Activated T-helper 2 cell treated with anti-CD3 and anti-CD28 coated beads, Interferon-gamma antibody, Interleukin-2, Interleukin-4, amounts not matched to agents 10 μg/mL and 5 μg/mL and 100 μg/mL, durations not matched to agents 14 hours and 24 hours and 36 hours (primary cell): ENCODE measurements at regions not wholly inside any gene's neighbourhood (a gene's known extent, or its start where the extent isn't known, plus 50 kb on each side); places are given as distances from the start of the nearest gene placed in this dataset.
"Not testable (repeated sequence)": the region's sequence is repeated elsewhere in the genome, so short reads cannot be mapped to it uniquely, and the experiment has no call there.

Source experiments
- DNase-seq: peaks from one replicate; pipeline ENCODE4 v3.0.0; 2021; ENCODE audit warnings: low spot score
- H3K27ac Mint-ChIP-seq: one replicate; pipeline ENCODE4 v1.8.0; 2021; ENCODE audit warnings: mixed read lengths
- H3K27me3 Mint-ChIP-seq: one replicate; pipeline ENCODE4 v1.8.0; 2021; ENCODE audit warnings: low read depth, mixed read lengths
- H3K36me3 Mint-ChIP-seq: one replicate; pipeline ENCODE4 v1.8.0; 2021; ENCODE audit warnings: low read depth, mixed read lengths
- H3K4me1 Mint-ChIP-seq: one replicate; pipeline ENCODE4 v1.8.0; 2021; ENCODE audit warnings: low read depth, mixed read lengths
- H3K4me3 Mint-ChIP-seq: one replicate; pipeline ENCODE4 v1.8.0; 2021; ENCODE audit warnings: low read depth, mild to moderate bottlenecking, moderate library complexity, mixed read lengths
- H3K9me3 Mint-ChIP-seq: one replicate; pipeline ENCODE4 v1.8.0; 2021; ENCODE audit warnings: mixed read lengths
- intact Hi-C: fragments of 100-400 bp; cut with micrococcal nuclease; formaldehyde crosslinking; loops from one replicate; pipeline ENCODE4 v1.15.1; 2023

GRCh38 chr21:19468991-19469715, 1065.6 kb upstream of the TMPRSS15 start:
- intact Hi-C loops, result no loop called here
- H3K9me3 Mint-ChIP-seq, result peaks cover 53% of the 10 kb centered on the region
- DNase-seq, result no peak
- no peak overlapping the region for H3K4me3 Mint-ChIP-seq
- no peaks in the 10 kb centered on the region for H3K27me3 Mint-ChIP-seq
- H3K4me1 Mint-ChIP-seq, result no peaks in the 10 kb centered on the region
- H3K36me3 Mint-ChIP-seq, result no peaks in the 10 kb centered on the region
- H3K27ac Mint-ChIP-seq, result no peak overlapping the region

DNA sequence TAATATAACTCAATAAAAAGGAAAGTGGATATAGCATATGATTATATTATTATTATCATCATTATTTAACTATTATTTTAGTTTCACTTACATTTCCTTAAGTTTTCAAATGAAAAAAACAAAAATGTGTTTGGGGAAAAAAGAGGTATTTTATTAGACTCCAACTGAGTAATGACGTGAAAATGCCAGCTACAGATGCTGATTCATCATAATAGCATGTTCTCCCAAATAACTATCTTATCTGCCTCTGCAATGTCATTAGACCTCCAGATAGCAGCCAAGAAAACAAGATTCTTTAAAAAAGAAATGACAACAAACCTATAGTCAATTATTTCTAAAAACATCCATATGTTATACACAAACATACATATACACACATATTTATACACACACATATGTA, 1071.9 kb upstream of the TMPRSS15 start:
- H3K9me3 Mint-ChIP-seq, result peaks cover 61% of the 10 kb centered on the region
- H3K36me3 Mint-ChIP-seq, result no peaks in the 10 kb centered on the region
- H3K4me1 Mint-ChIP-seq, result no peaks in the 10 kb centered on the region
- intact Hi-C loops, result no loop called here
- H3K4me3 Mint-ChIP-seq, result no peak overlapping the region
- H3K27me3 Mint-ChIP-seq, result no peaks in the 10 kb centered on the region
- H3K27ac Mint-ChIP-seq, result no peak overlapping the region
- no peak for DNase-seq

DNA sequence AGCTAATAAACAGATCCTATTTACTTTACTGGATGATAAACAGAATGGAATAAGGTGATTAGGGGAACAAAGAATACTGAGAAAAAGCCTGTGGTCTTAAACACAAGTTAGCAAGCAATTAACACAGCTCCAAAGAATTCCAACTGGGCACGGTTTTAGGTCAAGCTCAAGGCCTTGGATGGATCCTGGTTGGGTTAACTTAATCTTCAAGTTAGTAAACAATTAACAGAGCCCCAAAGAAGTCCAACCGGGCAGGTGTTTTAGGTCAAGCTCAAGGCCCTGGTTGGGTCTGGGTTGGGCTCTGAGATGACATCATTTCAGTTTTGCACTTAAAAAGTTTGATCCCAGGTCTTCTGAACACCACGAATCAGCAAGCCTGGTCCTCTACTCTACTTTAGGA, 1086.3 kb upstream of the TMPRSS15 start:
- Mint-ChIP-seq H3K27me3 (no peaks in the 10 kb centered on the region), H3K4me3 (no peak overlapping the region), H3K9me3 (peaks cover 36% of the 10 kb centered on the region), H3K27ac (no peak overlapping the region), H3K4me1 (no peaks in the 10 kb centered on the region), H3K36me3 (no peaks in the 10 kb centered on the region)
- intact Hi-C loops, result no loop called here
- DNase-seq, result no peak

DNA sequence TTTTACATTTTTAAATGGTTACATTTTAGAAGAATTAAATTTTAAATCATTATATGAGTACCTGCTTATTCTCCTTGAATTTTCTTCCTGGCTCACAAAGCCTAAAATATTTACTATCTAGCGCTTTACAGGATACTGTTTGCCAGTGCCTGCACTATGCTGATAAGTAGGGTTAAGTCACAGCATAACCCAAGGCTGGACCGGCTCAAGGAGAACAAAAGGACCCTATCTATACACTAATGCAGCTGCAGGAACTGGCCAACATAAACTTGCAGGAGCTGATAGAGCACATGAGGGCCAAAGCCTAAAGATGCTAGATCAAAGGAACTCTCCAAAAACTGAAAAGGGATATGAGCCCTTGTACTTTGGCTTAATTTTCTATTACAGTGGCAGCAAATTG, 1086.9 kb upstream of the TMPRSS15 start:
- Mint-ChIP-seq H3K27me3 (no peaks in the 10 kb centered on the region), H3K9me3 (peaks cover 36% of the 10 kb centered on the region), H3K36me3 (no peaks in the 10 kb centered on the region), H3K4me3 (no peak overlapping the region), H3K27ac (no peak overlapping the region), H3K4me1 (no peaks in the 10 kb centered on the region)
- no peak for DNase-seq
- intact Hi-C loops, result no loop called here

DNA sequence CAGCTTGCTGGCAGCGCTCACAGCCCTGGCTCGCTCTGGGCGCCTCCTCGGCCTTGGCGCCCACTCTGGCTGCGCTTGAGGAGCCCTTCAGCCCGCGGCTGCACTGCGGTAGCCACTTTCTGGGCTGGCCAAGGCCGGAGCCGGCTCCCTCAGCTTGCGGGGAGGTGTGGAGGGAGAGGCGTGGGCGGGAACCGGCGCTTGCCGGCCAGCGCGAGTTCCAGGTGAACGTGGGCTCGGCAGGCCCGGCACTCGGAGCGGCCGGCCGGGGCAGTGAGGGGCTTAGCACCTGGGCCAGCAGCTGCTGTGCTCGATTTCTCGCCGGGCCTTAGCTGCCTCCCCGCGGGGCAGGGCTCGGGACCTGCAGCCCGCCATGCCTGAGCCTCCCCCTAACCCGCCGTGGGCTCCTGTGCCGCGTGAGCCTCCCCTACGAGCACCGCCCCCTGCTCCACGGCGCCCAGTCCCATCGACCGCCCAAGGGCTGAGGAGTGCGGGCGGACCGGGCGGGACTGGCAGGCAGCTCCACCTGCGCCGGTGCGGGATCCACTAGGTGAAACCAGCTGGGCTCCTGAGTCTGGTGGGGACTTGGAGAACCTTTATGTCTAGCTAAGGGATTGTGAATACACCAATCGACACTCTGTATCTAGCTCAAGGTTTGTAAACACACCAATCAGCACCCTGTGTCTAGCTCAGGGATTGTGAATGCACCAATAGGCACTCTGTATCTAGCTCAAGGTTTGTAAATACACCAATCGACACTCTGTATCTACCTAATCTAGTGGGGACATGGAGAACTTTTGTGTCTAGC, 1090.1 kb upstream of the TMPRSS15 start:
- DNase-seq, H3K27me3 Mint-ChIP-seq, H3K27ac Mint-ChIP-seq, H3K36me3 Mint-ChIP-seq, intact Hi-C loops, H3K4me1 Mint-ChIP-seq, H3K4me3 Mint-ChIP-seq: not testable (repeated sequence)
- H3K9me3 Mint-ChIP-seq, result peaks cover 36% of the 10 kb centered on the region

DNA sequence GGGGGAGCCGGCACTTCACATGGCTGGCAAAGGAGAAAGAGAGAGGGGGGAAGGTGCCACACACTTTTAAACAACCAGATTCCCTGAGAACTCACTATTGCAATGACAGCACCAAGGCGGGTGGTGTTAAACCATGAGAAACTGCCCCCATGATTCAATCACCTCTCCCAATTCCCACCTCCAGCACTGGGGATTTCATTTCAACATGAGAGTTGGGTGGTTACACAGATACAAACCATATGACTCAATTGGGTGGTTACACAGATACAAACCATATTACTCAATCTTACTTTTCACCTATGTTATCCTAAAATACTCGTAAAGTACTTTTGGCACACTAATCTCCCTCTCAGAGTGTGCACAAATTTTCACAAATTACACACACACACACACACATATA, 1097.5 kb upstream of the TMPRSS15 start:
- Mint-ChIP-seq H3K9me3 (peaks cover 42% of the 10 kb centered on the region), H3K36me3 (no peaks in the 10 kb centered on the region), H3K27ac (no peak overlapping the region), H3K4me1 (no peaks in the 10 kb centered on the region), H3K4me3 (no peak overlapping the region), H3K27me3 (no peaks in the 10 kb centered on the region)
- DNase-seq, result no peak
- intact Hi-C loops, result no loop called here

DNA sequence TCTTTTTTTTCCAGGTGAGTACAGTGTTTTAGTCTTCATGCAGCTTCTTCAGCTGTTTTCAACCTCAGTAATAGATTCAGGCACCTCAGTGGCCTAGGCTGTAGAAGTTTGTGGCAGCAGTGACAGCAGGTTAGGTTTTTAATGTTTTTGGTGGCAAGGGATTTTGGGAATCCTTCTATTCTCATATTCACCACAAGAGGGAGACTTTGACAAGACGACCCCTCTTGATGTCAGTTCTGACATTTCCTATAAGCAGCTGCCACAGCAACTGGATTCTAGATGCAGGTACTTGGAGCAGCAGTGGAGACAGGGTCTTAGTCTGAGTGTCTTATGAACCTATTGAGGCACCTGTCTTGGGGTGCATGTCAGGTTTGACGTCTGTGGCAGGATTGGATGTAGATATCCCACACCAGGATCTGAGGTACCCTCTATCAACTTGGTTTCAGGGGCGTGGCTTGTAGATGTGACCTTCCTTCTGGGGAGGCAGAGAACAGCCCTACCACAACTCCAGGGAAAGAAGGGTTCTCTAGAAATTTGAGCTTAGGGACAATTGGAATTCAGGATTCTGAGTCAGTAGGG, 1104.2 kb upstream of the TMPRSS15 start:
- Mint-ChIP-seq H3K27ac (no peak overlapping the region), H3K4me1 (no peaks in the 10 kb centered on the region), H3K27me3 (no peaks in the 10 kb centered on the region), H3K9me3 (peaks cover 63% of the 10 kb centered on the region), H3K4me3 (no peak overlapping the region), H3K36me3 (no peaks in the 10 kb centered on the region)
- no peak for DNase-seq
- intact Hi-C loops, result no loop called here

DNA sequence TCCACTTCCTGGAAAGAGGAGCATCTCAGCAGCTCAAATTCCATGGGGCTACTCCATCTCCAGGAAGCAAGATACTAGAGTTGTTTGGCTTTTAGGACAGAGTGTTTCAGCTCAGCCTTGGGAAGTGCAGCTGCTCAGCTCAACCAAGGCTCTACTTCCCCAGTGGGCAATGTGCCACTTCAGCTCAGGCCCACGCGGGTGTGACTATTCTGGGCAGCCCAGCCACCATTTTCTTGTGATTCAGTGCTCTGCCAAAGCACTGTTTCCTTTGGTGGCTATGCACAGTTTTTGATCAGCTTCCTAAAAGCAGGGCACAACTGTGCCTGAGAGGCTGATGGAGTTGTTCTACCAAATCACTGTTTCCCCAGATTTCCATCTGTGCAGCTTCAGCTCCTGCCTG, 1104.9 kb upstream of the TMPRSS15 start:
- H3K9me3 Mint-ChIP-seq, result peaks cover 56% of the 10 kb centered on the region
- no peak for DNase-seq
- no peaks in the 10 kb centered on the region for H3K36me3 Mint-ChIP-seq
- H3K27ac Mint-ChIP-seq, result no peak overlapping the region
- H3K4me1 Mint-ChIP-seq, result no peaks in the 10 kb centered on the region
- no peak overlapping the region for H3K4me3 Mint-ChIP-seq
- H3K27me3 Mint-ChIP-seq, result no peaks in the 10 kb centered on the region
- intact Hi-C loops, result no loop called here

DNA sequence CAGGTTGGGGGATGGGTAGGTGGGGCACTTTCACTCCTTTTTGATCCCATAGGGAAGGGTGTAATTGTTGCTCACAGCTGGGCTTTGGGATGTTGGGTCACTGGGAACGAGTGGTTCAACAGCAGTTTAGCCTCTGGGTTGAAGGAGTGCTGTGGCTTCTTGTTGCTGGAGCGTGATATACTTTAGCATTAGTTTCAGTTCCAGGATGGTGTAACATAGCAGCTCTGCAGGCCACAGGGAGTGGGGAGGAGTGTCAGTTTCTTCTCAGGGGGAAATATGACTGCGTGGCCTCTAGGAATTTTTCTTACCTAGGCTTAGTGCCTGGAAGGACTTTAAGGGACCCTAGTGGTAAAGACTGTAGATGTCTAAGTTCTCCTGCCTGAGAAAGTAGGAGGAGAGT, 1105.3 kb upstream of the TMPRSS15 start:
- Mint-ChIP-seq H3K36me3 (no peaks in the 10 kb centered on the region), H3K27ac (no peak overlapping the region), H3K9me3 (peaks cover 56% of the 10 kb centered on the region), H3K4me1 (no peaks in the 10 kb centered on the region), H3K27me3 (no peaks in the 10 kb centered on the region), H3K4me3 (no peak overlapping the region)
- intact Hi-C loops, result no loop called here
- no peak for DNase-seq

GRCh38 chr21:19510057-19510456, 1106.5 kb upstream of the TMPRSS15 start:
- no peaks in the 10 kb centered on the region for H3K4me1 Mint-ChIP-seq
- intact Hi-C loops, result no loop called here
- no peaks in the 10 kb centered on the region for H3K27me3 Mint-ChIP-seq
- H3K9me3 Mint-ChIP-seq, result peaks cover 56% of the 10 kb centered on the region
- H3K4me3 Mint-ChIP-seq, result no peak overlapping the region
- H3K27ac Mint-ChIP-seq, result no peak overlapping the region
- DNase-seq, result no peak
- no peaks in the 10 kb centered on the region for H3K36me3 Mint-ChIP-seq

- no peak overlapping the region for H3K27ac Mint-ChIP-seq
- intact Hi-C loops, result no loop called here
- H3K27me3 Mint-ChIP-seq, result no peaks in the 10 kb centered on the region
- H3K4me3 Mint-ChIP-seq, result no peak overlapping the region
- DNase-seq, result no peak
- no peaks in the 10 kb centered on the region for H3K36me3 Mint-ChIP-seq
- H3K4me1 Mint-ChIP-seq, result no peaks in the 10 kb centered on the region
- peaks cover 54% of the 10 kb centered on the region for H3K9me3 Mint-ChIP-seq
Measured at GRCh38 chr21:19510653-19511052, 1107.1 kb upstream of the TMPRSS15 start.

DNA sequence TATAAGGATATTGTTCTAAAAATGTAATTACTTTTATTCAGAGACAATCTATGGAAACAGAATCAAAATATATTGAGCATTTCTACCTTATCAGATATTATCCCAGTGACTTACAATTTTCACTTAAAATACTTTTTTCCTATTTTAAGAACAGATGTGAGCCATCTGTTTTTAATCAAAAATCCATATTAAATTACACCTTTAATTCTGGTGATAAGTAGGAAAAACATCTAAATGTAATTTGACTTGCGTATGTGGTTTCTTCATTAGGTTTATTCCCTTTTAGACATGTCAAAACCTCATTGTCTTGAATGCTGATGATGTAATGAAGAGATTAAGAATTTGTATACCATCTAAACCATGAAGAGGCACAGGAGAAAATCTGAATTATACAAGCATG, 1118.8 kb upstream of the TMPRSS15 start:
- intact Hi-C loops, result no loop called here
- Mint-ChIP-seq H3K27me3 (no peaks in the 10 kb centered on the region), H3K4me3 (no peak overlapping the region), H3K27ac (no peak overlapping the region), H3K9me3 (peaks cover 53% of the 10 kb centered on the region), H3K36me3 (no peaks in the 10 kb centered on the region), H3K4me1 (no peaks in the 10 kb centered on the region)
- no peak for DNase-seq

DNA sequence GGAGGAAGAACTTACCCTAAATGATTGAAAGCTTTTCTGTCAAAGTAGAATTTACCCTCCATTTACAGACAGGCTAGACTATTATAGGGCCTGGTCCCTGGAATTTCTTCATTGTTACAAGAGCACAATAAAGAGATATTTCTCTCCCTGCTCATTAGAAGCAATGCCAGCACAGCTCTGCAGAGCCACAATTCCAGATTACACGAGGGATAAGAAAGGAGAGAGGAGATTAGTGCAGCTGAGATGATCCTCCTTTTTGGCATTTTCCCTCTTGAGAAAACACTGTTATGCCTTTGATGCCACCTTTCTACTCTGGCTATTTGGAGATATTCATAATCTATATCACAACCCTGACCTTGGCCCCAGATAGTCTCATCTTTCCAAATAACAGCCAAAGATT, 1119.5 kb upstream of the TMPRSS15 start:
- H3K9me3 Mint-ChIP-seq, result peaks cover 53% of the 10 kb centered on the region
- no peak overlapping the region for H3K27ac Mint-ChIP-seq
- no peaks in the 10 kb centered on the region for H3K27me3 Mint-ChIP-seq
- intact Hi-C loops, result no loop called here
- H3K4me1 Mint-ChIP-seq, result no peaks in the 10 kb centered on the region
- no peak overlapping the region for H3K4me3 Mint-ChIP-seq
- no peak for DNase-seq
- H3K36me3 Mint-ChIP-seq, result no peaks in the 10 kb centered on the region
